Body of pancreas (tissue), 4 donors: ENCODE measurements at regions not wholly inside any gene's neighbourhood (a gene's known extent, or its start where the extent isn't known, plus 50 kb on each side); places are given as distances from the start of the nearest gene placed in this dataset.

Experiments used
- ATAC-seq: fragments of 150-250 bp; one replicate; pipeline ENCODE4 v1.9.1; 2016
- DNase-seq, 4 donors: peaks; one replicate each; pipeline ENCODE4 v3.0.0-alpha.2; 2019
- H3K27ac ChIP-seq, 4 donors: fragments of 200-600 bp; sonication (generic); 1 replicate in 3 of 4; 2 replicates in 1 of 4; pipeline versions ENCODE4 v1.5.1 to v1.6.1; 2016 to 2019; ENCODE audit warnings: mild to moderate bottlenecking in 1 of 4, mixed read lengths in 1 of 4, moderate library complexity in 1 of 4
- H3K27me3 ChIP-seq, 2 donors: fragments of 200-600 bp; sonication (generic); one replicate each; pipeline ENCODE4 v1.6.0; 2016; ENCODE audit warnings: mild to moderate bottlenecking in 1 of 2
- H3K36me3 ChIP-seq, 2 donors: fragments of 200-600 bp; sonication (generic); replicated peaks in 1 of 2; 2 replicates each; pipeline ENCODE4 v1.5.1; 2016; ENCODE audit warnings: low read depth in 2 of 2; ENCODE audit not compliant: insufficient read depth in 1 of 2
- H3K4me1 ChIP-seq: fragments of 200-600 bp; sonication (generic); one replicate; pipeline ENCODE4 v1.6.0; 2016
- H3K4me3 ChIP-seq, 2 donors: fragments of 200-600 bp; sonication (generic); 1 replicate in 1 of 2; 2 replicates in 1 of 2; pipeline ENCODE4 v1.5.1; 2016 to 2019
- H3K9me3 ChIP-seq, 3 donors: fragments of 200-600 bp; sonication (generic); 1 replicate in 2 of 3; 2 replicates in 1 of 3; pipeline ENCODE4 v1.5.1; 2016
- CTCF ChIP-seq, 7 experiments: fragments of 450-650 bp in 4 of 7; fragments of 200-600 bp in 3 of 7; sonication (generic) in 3 of 7; IDR thresholded peaks; one replicate each; pipeline ENCODE4 v1.5.1; 2016 to 2019; ENCODE audit warnings: antibody characterized with exemption in 7 of 7
- POLR2A ChIP-seq, 3 donors: fragments of 450-650 bp; IDR thresholded peaks; one replicate each; pipeline ENCODE4 v1.6.1; 2016; ENCODE audit warnings: antibody characterized with exemption in 3 of 3, mild to moderate bottlenecking in 2 of 3
- WGBS, 2 donors: methylation state at CpG; one replicate each; pipeline ENCODE4 v1.1.5; 2017; 5-methylcytosine and 5-hydroxymethylcytosine counted together
- intact Hi-C: fragments of 100-400 bp; cut with DNase I; formaldehyde crosslinking; loops from one replicate; pipeline ENCODE4 v1.15.1; 2023

GRCh38 chr7:12889391-12889790 lies 202.0 kb downstream of the ARL4A start:
- H3K27ac ChIP-seq: no peak overlapping the region
- TF ChIP-seq CTCF (IDR thresholded peaks at IDR 0.05) (no peak), POLR2A (IDR thresholded peaks at IDR 0.05) (no peak)
- 89 to 93% methylated on average over 4 of the region's 4 CpGs for WGBS, 2 donors
- DNase-seq: no peak
- ATAC-seq: no peak
- H3K4me1 ChIP-seq: no peaks in the 10 kb centered on the region
- no peaks in the 10 kb centered on the region for H3K27me3 ChIP-seq
- H3K9me3 ChIP-seq: no peaks in the 10 kb centered on the region
- no peak overlapping the region for H3K4me3 ChIP-seq
- intact Hi-C loops: no loop called here
- no peaks in the 10 kb centered on the region for H3K36me3 ChIP-seq

GRCh38 chr7:12890586-12890985 lies 203.2 kb downstream of the ARL4A start:
- Histone ChIP-seq H3K4me1 (no peaks in the 10 kb centered on the region), H3K27ac (no peak overlapping the region), H3K27me3 (no peaks in the 10 kb centered on the region), H3K9me3 (no peaks in the 10 kb centered on the region), H3K4me3 (no peak overlapping the region), H3K36me3 (no peaks in the 10 kb centered on the region)
- intact Hi-C loops: no loop called here
- no peak for DNase-seq
- ATAC-seq: no peak
- WGBS, 2 donors: 92 to 93% methylated on average over 2 of the region's 2 CpGs
- TF ChIP-seq CTCF (IDR thresholded peaks at IDR 0.05) (no peak), POLR2A (IDR thresholded peaks at IDR 0.05) (no peak)

- ATAC-seq: no peak
- Histone ChIP-seq H3K4me1 (no peaks in the 10 kb centered on the region), H3K27ac (no peak overlapping the region), H3K9me3 (no peaks in the 10 kb centered on the region), H3K4me3 (no peak overlapping the region), H3K27me3 (no peaks in the 10 kb centered on the region), H3K36me3 (no peaks in the 10 kb centered on the region)
- intact Hi-C loops: no loop called here
- no peak for DNase-seq
- 54 to 57% methylated on average over 2 of the region's 2 CpGs for WGBS, 2 donors
- no peak for TF ChIP-seq POLR2A (IDR thresholded peaks at IDR 0.05)
- TF ChIP-seq CTCF (IDR thresholded peaks at IDR 0.05): no peak
These were observed 205.9 kb downstream of the ARL4A start for GRCh38 chr7:12893292-12893691.

- ATAC-seq (no peak), DNase-seq (no peak)
- 77 to 80% methylated on average over 3 of the region's 3 CpGs for WGBS, 2 donors
- Histone ChIP-seq H3K4me1 (no peaks in the 10 kb centered on the region), H3K4me3 (no peak overlapping the region), H3K9me3 (no peaks in the 10 kb centered on the region), H3K36me3 (no peaks in the 10 kb centered on the region), H3K27me3 (no peaks in the 10 kb centered on the region), H3K27ac (no peak overlapping the region)
- TF ChIP-seq POLR2A (IDR thresholded peaks at IDR 0.05): no peak
- TF ChIP-seq CTCF (IDR thresholded peaks at IDR 0.05): no peak
- intact Hi-C loops: no loop called here
These were observed 207.9 kb downstream of the ARL4A start for GRCh38 chr7:12895296-12895695.

GRCh38 chr7:12896316-12896715 lies 208.9 kb downstream of the ARL4A start:
- no peak for TF ChIP-seq CTCF (IDR thresholded peaks at IDR 0.05)
- TF ChIP-seq POLR2A (IDR thresholded peaks at IDR 0.05): no peak
- Histone ChIP-seq H3K36me3 (no peaks in the 10 kb centered on the region), H3K4me1 (no peaks in the 10 kb centered on the region), H3K4me3 (no peak overlapping the region), H3K9me3 (no peaks in the 10 kb centered on the region), H3K27ac (no peak overlapping the region), H3K27me3 (no peaks in the 10 kb centered on the region)
- intact Hi-C loops: no loop called here
- 32 to 50% methylated on average over 1 of the region's 1 CpG for WGBS, 2 donors
- ATAC-seq: no peak
- DNase-seq: no peak
